HepG2 (cell line): ENCODE measurements at regions not wholly inside any gene's neighbourhood (a gene's known extent, or its start where the extent isn't known, plus 50 kb on each side); places are given as distances from the start of the nearest gene placed in this dataset.

Experiments used
- ERF ChIP-seq: IDR thresholded peaks from 2 replicates; pipeline ENCODE4 v1.6.1; 2018; ENCODE audit warnings: missing biosample characterization, missing genetic modification reagents
- HNRNPK ChIP-seq: fragments of 200-400 bp; formaldehyde crosslinking; IDR thresholded peaks from 2 replicates; pipeline ENCODE4 v1.6.1; 2018; ENCODE audit warnings: low read length, low read depth, moderate library complexity, mild to moderate bottlenecking; ENCODE audit not compliant: poor library complexity, severe bottlenecking
- ZBTB14 ChIP-seq: sonication (generic); formaldehyde crosslinking; IDR thresholded peaks from 2 replicates; pipeline ENCODE4 v1.4.0; 2020; ENCODE audit warnings: missing genetic modification reagents
- ZKSCAN1 ChIP-seq: fragments of 150-350 bp; IDR thresholded peaks from 2 replicates; pipeline ENCODE4 v1.6.1; 2014; ENCODE audit warnings: low read length
- ZNF251 ChIP-seq: sonication (generic); formaldehyde crosslinking; IDR thresholded peaks from 2 replicates; pipeline ENCODE4 v1.9.0; 2021; ENCODE audit warnings: mild to moderate bottlenecking, missing genetic modification reagents
- ZNF605 ChIP-seq: sonication (generic); formaldehyde crosslinking; IDR thresholded peaks from 2 replicates; pipeline ENCODE4 v1.8.0; 2022; ENCODE audit warnings: mild to moderate bottlenecking, missing genetic modification reagents
- ZNF607 ChIP-seq: sonication (generic); formaldehyde crosslinking; IDR thresholded peaks from 2 replicates; pipeline ENCODE4 v1.5.1; 2020; ENCODE audit warnings: missing genetic modification reagents, mild to moderate bottlenecking, borderline replicate concordance
- ZSCAN21 ChIP-seq: sonication (generic); formaldehyde crosslinking; IDR thresholded peaks from 2 replicates; pipeline ENCODE4 v1.8.0; 2022; ENCODE audit warnings: mild to moderate bottlenecking, missing genetic modification reagents, moderate library complexity, borderline replicate concordance
- TF ChIP-seq, protein P1 (sequence below): sonication (generic); formaldehyde crosslinking; IDR thresholded peaks from 2 replicates; pipeline ENCODE4 v1.4.0; 2020; ENCODE audit warnings: mild to moderate bottlenecking, low read depth, missing genetic modification reagents
- TF ChIP-seq, protein P2 (sequence below): sonication (generic); formaldehyde crosslinking; IDR thresholded peaks from 2 replicates; pipeline ENCODE4 v1.4.0; 2020; ENCODE audit warnings: low read depth, mild to moderate bottlenecking, missing genetic modification reagents
- TF ChIP-seq, protein P3 (sequence below): sonication (generic); formaldehyde crosslinking; IDR thresholded peaks from 2 replicates; pipeline ENCODE4 v1.5.1; 2020; ENCODE audit warnings: missing genetic modification reagents, mild to moderate bottlenecking, borderline replicate concordance

DNA sequence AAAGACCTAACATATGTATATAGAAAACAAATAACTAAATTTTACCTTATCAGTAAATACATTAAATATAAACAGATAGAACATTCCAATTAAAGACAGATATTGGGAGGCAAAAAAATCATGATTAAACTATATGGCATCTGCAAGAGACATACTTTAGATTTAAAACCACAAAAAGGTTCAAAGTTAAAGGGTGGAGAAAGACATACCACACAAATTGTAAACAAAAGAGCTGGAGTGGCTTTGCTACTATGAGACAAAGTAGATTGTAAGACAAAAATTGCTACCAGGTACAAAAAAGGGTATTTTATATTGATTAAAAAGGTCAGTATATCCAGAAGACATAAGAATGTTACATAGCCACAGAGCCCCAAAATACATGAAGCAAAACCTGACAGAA lies 200.2 kb downstream of the KCNRG start (continued):
- TF ChIP-seq ZNF251 (CRISPR knock-in tag): no peak
- TF ChIP-seq, protein P1, sequence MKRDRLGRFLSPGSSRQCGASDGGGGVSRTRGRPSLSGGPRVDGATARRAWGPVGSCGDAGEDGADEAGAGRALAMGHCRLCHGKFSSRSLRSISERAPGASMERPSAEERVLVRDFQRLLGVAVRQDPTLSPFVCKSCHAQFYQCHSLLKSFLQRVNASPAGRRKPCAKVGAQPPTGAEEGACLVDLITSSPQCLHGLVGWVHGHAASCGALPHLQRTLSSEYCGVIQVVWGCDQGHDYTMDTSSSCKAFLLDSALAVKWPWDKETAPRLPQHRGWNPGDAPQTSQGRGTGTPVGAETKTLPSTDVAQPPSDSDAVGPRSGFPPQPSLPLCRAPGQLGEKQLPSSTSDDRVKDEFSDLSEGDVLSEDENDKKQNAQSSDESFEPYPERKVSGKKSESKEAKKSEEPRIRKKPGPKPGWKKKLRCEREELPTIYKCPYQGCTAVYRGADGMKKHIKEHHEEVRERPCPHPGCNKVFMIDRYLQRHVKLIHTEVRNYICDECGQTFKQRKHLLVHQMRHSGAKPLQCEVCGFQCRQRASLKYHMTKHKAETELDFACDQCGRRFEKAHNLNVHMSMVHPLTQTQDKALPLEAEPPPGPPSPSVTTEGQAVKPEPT: no peak
- TF ChIP-seq ZSCAN21: no peak
- TF ChIP-seq HNRNPK: no peak
- TF ChIP-seq, protein P2, sequence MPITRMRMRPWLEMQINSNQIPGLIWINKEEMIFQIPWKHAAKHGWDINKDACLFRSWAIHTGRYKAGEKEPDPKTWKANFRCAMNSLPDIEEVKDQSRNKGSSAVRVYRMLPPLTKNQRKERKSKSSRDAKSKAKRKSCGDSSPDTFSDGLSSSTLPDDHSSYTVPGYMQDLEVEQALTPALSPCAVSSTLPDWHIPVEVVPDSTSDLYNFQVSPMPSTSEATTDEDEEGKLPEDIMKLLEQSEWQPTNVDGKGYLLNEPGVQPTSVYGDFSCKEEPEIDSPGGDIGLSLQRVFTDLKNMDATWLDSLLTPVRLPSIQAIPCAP: no peak
- TF ChIP-seq, protein P3, sequence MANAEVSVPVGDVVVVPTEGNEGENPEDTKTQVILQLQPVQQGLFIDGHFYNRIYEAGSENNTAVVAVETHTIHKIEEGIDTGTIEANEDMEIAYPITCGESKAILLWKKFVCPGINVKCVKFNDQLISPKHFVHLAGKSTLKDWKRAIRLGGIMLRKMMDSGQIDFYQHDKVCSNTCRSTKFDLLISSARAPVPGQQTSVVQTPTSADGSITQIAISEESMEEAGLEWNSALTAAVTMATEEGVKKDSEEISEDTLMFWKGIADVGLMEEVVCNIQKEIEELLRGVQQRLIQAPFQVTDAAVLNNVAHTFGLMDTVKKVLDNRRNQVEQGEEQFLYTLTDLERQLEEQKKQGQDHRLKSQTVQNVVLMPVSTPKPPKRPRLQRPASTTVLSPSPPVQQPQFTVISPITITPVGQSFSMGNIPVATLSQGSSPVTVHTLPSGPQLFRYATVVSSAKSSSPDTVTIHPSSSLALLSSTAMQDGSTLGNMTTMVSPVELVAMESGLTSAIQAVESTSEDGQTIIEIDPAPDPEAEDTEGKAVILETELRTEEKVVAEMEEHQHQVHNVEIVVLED (CRISPR knock-in tag): no peak
- no peak for TF ChIP-seq ZBTB14
- TF ChIP-seq ERF: no peak
- TF ChIP-seq ZKSCAN1: no peak
- TF ChIP-seq ZNF605 (CRISPR knock-in tag): no peak
- no peak for TF ChIP-seq ZNF607
